Fibroblast of skin of scalp (primary cell): ENCODE measurements at regions not wholly inside any gene's neighbourhood (a gene's known extent, or its start where the extent isn't known, plus 50 kb on each side); places are given as distances from the start of the nearest gene placed in this dataset.

Experiments used
- DNase-seq: peaks from one replicate; pipeline ENCODE4 v3.0.0-alpha.2; 2013

DNA sequence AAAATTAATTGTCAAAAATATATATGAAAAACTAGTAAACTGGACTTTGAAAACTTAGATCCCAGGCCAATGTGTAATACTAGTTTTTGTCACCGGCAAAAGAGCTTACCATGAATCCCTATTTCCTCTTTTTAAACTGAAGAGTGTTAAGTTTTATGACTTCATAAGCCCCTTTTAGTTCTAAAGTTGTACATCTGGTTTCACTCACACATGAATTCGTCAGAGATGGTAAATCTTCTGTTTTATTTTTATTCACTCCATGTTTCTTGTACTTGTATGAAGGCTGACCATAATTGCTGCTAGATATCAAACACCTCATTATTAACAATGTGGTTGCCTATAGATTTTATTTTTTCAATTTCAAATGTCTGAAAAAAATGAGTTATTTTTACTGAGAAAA lies 827.9 kb downstream of the PCDH7 start:
- no peak for DNase-seq

DNA sequence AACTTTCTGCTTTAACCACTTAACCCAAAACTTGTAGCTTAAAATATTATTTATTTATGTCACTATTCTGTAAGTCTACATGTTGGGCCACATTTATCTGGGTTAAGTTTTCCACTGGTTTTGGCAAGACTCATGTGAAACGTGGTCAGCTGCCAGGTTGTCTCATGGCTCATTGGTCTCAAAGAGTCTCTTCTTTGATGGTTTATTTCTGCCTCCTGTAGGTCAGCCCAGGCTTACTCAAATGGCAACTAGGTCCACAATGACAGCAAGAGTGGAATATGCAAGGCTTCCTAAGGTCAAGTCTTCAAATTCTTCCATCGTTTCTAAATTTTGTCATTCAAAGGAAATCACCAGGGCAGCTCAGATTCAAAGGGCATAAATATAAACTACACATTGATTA lies 828.7 kb downstream of the PCDH7 start:
- DNase-seq: no peak

- DNase-seq: no peak
Observed at GRCh38 chr4:31549256-31549655, 829.1 kb downstream of the PCDH7 start.

DNA sequence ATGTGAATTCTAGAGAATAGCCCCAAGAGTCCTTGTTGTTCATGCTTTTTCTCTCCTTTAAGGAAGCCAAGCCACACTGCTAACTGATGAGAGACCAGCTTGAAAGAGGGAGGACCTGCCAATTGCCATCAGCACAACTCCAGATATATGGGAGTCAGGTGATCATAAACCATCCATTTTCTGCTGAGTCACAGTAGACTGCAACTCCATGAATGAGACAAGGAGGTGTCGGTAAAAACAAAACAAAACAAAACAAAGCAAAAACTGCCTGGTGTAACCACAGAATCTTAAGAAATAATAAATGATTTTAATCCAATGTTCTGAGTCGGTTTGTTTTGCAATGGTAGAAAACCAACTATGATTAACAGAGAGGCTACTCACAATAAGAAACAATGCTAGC lies 837.3 kb downstream of the PCDH7 start:
- no peak for DNase-seq

DNA sequence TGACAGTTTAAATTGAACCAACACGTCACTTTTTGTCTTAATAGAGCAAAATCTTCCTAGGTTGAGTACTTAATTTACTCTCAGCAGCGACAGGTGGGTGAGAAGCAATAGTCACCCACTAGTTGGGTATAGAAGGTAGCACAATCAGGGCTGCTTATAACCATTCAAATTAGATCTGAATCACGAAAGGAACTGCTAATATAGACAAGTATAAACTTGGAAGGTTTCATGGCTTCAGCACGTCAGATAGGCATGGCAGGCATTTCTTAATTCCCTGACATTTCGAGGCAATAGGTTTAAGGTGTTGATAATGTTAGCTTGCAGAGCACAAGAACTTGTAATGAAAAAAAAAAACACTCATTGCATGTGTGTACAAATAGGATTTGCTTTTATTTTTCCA lies 853.4 kb downstream of the PCDH7 start:
- DNase-seq: no peak

DNA sequence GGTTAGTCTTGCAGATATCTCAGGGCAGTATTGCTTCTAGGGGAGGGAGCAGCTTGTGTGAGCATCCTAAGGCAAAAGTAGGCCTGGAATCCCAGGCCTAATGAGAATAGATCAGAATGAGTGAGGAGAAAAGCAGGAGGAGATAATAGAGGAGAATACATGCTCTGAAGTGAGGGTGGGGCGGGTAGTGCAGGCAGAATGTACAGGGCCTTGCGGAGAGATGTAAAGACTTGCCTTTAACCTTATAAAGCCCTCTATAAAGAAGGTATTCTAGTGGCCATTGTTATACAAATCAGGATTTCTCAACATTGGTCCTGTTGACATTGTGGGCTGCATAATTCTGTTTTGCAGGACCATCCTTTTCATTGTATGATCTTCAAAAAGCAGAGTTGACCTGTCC lies 855.3 kb downstream of the PCDH7 start:
- DNase-seq: no peak

- no peak for DNase-seq
Observed at GRCh38 chr4:31580843-31581242, 860.7 kb downstream of the PCDH7 start.

DNA sequence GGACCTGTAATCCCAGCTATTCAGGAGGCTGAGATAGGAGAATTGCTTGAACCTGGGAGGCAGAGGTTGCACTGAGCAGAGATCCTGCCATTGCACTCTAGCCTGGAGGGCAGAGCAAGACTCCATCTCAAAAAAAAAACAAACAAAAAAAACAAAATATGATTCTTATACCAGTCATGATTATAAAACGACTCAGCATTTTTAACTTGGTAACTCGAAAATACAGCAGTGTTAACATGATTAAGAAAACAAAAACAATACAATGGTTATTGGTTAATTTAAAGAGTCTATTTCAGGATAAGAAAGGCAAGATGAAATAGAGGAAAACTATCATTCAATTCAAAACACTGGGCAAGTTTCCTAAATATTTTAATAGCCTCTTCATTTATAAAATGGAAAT lies 865.3 kb downstream of the PCDH7 start:
- DNase-seq: no peak

- DNase-seq: no peak
Observed at GRCh38 chr4:31592293-31592692, 872.1 kb downstream of the PCDH7 start.

GRCh38 chr4:31595496-31595895 lies 875.3 kb downstream of the PCDH7 start:
- DNase-seq: no peak

DNA sequence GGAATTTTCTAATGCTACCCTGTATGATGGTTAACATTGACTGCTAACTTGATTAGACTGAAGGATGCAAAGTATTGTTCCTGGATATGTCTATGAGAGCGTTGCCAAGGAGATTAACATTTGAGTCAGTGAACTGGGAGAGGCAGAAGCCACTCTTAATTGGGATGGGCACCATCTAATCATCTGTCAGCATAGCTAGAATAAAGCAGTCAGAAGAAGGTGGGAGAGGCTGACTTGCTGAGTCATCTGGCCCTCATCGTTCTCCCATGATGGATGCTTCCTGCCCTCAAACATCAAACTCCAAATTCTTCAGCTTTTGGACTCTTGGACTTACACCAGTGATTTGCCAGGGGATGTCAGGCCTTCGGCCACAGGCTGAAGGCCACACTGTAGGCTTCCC lies 878.5 kb downstream of the PCDH7 start:
- DNase-seq: no peak

DNA sequence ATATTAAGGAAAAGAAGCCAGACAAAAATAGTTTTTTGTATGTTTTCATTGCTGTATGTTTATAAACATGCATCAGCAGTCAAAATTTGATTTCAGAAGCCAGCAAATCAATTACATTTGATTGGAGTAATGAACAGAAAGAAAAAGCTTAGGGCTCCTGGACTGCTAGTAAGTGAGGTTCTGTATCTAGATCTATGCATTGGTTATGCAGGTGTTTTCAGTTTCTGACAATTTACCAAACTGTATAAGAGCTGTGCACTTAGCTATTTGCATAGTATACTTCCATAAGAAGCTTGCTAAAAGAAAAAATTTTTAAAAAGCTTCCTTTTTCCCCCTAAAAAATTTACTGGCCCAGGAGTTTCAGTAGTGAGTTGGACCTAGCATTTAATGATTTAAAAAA lies 881.6 kb downstream of the PCDH7 start:
- no peak for DNase-seq

DNA sequence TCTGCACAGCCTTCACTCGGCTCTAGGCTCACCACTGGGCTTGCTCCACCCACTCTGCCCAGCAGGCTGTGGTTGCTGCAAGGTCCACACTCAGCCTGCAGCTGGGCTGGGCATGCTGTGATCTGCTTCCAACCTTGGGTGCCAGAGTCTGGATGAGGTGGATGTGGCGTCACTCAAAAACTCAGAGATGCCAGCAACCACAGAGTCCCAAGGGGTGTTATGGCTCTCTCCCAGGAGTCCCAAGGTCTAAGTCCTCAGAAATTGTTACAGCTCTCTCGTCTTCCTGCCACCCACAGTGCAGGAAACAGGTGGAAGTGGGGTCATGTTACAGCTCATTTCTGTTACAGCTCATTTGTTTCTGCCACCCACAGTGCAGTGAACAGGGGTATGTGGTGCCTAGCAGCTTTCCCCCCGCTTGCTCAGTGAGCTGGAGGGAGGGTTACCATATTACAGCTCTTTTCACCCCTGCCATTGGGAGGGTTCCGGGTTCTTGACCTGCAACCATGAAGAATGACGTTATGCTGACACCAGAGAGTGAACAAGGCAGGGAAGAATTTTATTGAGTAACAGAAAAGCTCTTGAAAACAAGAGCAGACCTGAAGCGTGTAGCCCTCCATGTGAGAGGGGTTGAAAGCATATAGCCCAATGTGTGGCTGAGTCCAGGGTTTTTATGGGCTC lies 893.9 kb downstream of the PCDH7 start:
- DNase-seq: no peak

DNA sequence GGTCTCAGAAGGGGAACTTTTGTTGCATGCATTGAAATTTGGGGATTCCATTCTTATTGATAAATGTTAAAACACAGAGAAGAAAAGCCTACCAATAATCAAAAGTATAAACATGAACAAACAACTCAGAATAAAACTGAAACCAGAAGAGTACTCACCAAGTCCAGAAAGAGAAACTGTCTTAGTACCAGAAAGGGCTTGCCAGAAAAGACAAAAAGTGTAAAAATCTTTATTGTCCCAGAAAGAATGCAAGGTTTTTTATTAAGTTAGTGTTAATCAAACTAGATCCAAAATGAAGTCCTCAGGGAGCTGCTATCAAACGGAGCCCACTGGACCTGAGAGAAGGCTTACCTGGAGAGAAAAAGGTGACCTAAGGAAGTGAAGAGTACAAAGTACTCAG lies 897.5 kb downstream of the PCDH7 start:
- DNase-seq: no peak

GRCh38 chr4:31620476-31620875 lies 900.3 kb downstream of the PCDH7 start:
- no peak for DNase-seq

DNA sequence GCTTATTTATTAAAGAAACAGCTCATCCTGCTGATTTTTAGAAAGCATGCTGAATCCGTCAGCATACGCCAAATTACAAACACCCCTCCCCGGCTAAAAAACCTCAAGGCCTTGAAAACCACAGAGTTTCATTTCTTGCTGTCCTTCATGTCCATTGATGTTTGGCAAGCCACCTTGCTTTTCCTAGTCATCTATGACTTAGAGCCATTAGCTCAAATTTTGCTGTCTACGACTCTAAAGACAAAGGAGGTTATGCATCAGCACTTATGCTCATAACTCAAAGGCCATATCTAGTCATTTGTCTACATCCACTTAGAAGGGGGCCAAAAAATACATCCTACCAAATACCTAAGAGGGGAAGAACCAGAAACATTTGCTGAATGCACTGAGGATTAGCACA lies 925.1 kb downstream of the PCDH7 start:
- DNase-seq: no peak

DNA sequence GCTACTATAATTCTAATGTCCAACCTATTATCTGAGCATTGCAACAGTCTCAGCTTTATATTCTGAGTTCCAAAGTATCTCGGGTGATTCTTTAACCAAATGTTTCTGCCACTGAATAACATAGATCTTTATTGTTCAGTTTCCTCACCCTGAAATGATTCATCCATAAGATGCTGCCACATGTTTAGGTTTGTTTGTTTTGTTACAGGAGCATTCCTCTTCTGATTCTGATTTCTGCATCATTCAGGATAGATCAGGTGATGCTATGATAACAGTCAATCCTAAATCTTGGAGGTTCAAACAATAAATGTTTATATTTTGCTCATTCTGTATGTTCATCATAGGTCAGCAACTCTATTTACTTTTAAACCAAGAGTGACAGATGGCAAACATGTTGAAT lies 927.6 kb downstream of the PCDH7 start:
- no peak for DNase-seq

DNA sequence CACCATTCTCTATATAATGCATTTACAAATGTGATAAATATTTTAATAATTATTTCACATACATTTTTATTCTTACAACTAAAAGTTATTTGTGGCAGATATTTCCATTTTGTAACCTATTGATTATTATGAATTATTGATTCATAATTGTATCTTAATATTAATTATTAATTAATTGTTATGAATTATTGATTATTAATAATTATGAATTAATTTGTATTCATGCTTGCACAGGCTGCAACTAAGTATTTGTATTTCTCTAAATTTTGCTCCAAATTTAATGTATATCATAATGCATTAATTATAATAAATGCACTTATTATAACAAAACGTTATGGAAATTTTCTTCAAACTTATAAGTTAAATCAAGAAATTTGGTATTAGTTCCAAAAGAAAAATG lies 929.7 kb downstream of the PCDH7 start:
- no peak for DNase-seq

GRCh38 chr4:31651541-31651940 lies 931.4 kb downstream of the PCDH7 start:
- no peak for DNase-seq

GRCh38 chr4:31655328-31655727 lies 935.2 kb downstream of the PCDH7 start:
- DNase-seq: peak; percentile 58

GRCh38 chr4:31657859-31658570 lies 937.8 kb downstream of the PCDH7 start:
- DNase-seq: no peak

GRCh38 chr4:31660916-31661315 lies 940.7 kb downstream of the PCDH7 start:
- DNase-seq: no peak

- DNase-seq: peak; percentile 20
Observed at GRCh38 chr4:31662951-31663350, 942.8 kb downstream of the PCDH7 start.

DNA sequence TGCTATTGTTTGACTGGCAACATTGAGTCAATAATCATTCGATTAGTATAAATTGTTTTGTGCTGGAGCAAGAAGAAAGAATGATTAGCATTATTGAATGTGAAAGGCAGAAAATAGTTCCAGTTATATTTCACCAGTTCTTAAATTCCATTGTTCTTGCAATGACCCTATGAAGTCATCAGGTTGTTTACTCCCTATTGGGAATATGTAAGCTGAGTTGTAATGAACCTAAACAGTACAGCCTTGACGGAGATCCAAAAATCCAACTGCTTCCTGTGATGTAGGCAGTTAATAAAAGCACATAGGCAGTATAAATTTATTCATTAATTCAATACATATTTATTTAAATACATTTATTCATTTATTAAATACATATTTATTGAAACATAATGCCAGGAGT lies 947.5 kb downstream of the PCDH7 start:
- DNase-seq: no peak
